Posterior vena cava (tissue), 2 donors: ENCODE measurements at regions not wholly inside any gene's neighbourhood (a gene's known extent, or its start where the extent isn't known, plus 50 kb on each side); places are given as distances from the start of the nearest gene placed in this dataset.

Experiments
- DNase-seq: peaks from one replicate; pipeline ENCODE4 v3.0.0-alpha.2; 2020; ENCODE audit warnings: low spot score
- intact Hi-C, 2 donors: fragments of 100-400 bp; cut with DNase I; formaldehyde crosslinking; loops; one replicate each; pipeline versions ENCODE4 v1.14.1 to v1.14.2; 2022 to 2023
- donor health status: DM: yes; HTN: yes; CAD: no.
- donor health status: DM: yes; HTN: yes; CAD: no.

GRCh38 chr21:29436143-29436542 lies 137.4 kb downstream of the BACH1 start:
- intact Hi-C loops = no loop called here
- no peak for DNase-seq

GRCh38 chr21:29436650-29437049 lies 137.9 kb downstream of the BACH1 start:
- intact Hi-C loops = no loop called here
- no peak for DNase-seq

GRCh38 chr21:29441651-29442050 lies 142.9 kb downstream of the BACH1 start:
- intact Hi-C loops = no loop called here

GRCh38 chr21:29443411-29444010 lies 144.8 kb downstream of the BACH1 start:
- DNase-seq = no peak
- intact Hi-C loops = no loop called here

More at GRCh38 chr21:29441651-29442050, 142.9 kb downstream of the BACH1 start:
- no peak for DNase-seq

- intact Hi-C loops = no loop called here
- DNase-seq = no peak
Measured at GRCh38 chr21:29448766-29449165, 150.0 kb downstream of the BACH1 start.

DNA sequence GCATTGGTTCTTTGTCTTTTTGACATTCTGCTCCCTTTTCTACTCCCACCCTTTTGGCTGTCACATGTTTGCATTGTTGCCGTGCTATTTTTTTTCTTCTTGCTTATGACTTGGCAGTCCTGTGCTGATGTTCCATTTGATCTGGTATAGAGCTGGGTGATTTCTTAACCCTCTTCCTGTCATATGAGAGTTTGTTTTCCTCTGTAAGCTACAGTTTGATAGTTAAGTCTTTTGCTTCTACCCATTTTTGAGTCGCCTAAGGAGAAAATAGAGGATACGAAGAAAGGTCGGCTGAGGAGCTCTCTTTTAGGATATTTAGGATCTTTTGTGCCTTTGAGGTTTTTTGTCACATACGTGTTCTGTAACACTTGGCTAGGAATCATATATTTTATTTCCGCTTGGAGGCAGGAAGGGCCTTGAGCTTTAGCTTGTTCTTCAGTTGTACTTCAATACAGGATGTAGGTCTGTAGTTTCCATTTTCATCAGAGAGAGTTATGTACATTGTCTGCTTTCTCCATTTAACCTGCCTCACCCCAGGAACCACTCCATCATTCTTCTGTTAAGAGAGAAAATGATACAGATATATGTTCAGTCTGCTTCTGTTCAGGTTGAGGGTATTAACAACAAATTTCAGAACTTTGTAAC lies 150.7 kb downstream of the BACH1 start:
- DNase-seq = no peak
- intact Hi-C loops = no loop called here

GRCh38 chr21:29450058-29450457 lies 151.3 kb downstream of the BACH1 start:
- intact Hi-C loops = no loop called here
- no peak for DNase-seq

GRCh38 chr21:29453511-29453910 lies 154.8 kb downstream of the BACH1 start:
- intact Hi-C loops = no loop called here
- DNase-seq = no peak

- no peak for DNase-seq
- intact Hi-C loops = no loop called here
Measured at GRCh38 chr21:29454179-29454578, 155.5 kb downstream of the BACH1 start.

DNA sequence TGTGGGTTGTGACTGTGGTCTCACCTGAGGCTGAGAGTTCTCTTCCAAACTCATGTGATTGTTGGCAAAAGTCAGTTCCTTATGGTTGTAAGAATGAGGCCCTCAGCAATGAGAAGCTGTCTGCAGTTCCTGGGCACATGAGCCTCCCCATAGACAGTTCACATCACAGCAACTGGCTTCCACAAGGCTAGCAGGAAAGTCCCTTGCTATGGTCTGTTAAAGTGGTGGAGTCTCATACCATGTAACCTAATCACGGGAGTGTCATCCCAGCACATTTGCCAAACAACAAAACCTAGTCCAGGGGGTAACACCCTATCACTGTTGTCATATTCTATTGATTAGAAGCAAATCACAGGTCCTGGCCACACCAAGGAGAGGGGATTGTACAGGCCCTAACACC lies 163.8 kb downstream of the BACH1 start:
- intact Hi-C loops = no loop called here
- no peak for DNase-seq

GRCh38 chr21:29465546-29465945 lies 166.8 kb downstream of the BACH1 start:
- DNase-seq = no peak

DNA sequence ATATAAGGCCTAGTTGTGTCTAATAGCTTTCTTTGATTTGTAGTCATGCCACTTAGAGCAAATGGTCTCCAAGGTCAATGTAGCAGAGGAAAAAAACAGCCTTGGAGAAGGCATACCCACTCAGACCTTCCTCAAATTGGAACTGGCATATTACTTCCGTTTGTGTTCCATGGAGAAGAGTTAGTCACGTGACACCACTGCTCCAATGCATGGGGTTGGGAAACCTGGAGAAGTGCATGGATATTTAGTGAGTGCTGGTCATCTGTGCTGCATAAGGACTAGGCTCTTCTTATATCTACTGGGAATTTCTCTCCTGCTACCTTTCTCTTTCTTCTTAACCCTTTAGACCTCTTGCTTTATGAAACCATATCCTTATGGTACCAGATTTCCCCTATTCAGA lies 167.8 kb downstream of the BACH1 start:
- DNase-seq = no peak
- intact Hi-C loops = no loop called here

More at GRCh38 chr21:29465546-29465945, 166.8 kb downstream of the BACH1 start:
- intact Hi-C loops = no loop called here

GRCh38 chr21:29470397-29470796 lies 171.7 kb downstream of the BACH1 start:
- intact Hi-C loops = loop anchor here in 1 of 2 donors (10.0 kb wide), 1 partner anchor 94 kb away; no protein-coding TSS in a partner anchor
- DNase-seq = no peak

- intact Hi-C loops = loop anchor here in 1 of 2 donors (10.0 kb wide), 1 partner anchor 91 kb away; no protein-coding TSS in a partner anchor
- no peak for DNase-seq
Measured at GRCh38 chr21:29473808-29474207, 175.1 kb downstream of the BACH1 start.

DNA sequence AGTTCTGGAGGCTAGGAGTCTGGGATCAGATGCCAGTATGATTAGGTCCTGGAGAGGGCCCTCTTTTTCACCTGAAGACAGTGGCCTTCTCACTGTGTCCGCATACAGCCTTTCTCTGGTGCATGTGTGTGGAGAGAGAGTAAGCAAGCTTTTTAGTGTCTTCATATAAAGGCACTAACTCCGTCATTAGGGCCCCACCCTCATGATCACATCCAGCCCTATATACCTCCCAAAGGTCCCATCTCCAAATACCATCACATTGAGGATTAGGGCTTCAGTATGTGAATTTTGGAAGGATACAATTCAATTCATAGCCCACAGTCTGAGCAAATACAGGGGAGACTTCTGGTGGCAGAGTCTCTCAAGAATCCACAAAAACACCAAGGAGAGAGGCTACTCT lies 176.6 kb downstream of the BACH1 start:
- DNase-seq = no peak
- intact Hi-C loops = loop anchor here (5.0 to 10.0 kb wide), 2 partner anchors 89 to 372 kb away; no protein-coding TSS in a partner anchor

DNA sequence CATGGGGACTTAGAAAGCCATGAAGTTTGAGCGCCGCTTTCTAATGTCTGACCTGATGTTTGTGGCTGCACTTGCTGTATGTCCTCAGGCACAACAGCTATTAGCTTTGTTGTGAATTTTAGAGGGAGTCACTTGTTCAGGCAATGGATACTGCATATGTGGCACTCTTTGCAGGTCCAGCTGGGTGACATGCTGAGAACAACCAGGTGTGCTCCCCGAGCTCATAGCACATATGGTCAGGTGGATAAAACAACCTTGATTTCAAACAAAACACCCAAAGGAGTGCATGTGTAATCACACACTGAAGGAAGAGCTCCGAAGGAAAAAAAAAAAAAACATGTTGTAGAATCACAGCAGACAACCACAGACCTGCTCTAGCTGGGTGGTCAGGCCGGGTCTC lies 178.6 kb downstream of the BACH1 start:
- DNase-seq = no peak
- intact Hi-C loops = loop anchor here (5.0 to 10.0 kb wide), 2 partner anchors 87 to 370 kb away; no protein-coding TSS in a partner anchor

DNA sequence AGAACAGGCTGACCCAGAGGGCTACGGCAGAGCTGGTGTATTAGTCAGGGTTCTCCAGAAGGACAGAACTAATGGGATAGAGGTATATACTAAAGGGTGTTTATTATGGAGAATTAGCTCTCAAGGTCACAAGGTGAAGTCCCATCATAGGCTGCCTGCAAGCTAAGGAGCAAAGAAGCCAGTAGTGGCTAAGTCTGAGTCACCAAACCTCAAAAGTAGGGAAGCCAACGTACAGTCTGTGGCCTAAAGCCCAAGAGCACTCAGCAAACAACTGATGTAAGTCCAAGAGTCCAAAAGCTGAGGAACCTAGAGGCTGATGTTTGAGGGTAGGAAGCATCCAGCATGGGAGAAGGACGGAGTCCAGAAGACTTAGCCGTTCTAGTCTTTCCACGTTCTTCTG lies 179.2 kb downstream of the BACH1 start:
- intact Hi-C loops = loop anchor here (5.0 to 10.0 kb wide), 2 partner anchors 87 to 369 kb away; no protein-coding TSS in a partner anchor
- no peak for DNase-seq

DNA sequence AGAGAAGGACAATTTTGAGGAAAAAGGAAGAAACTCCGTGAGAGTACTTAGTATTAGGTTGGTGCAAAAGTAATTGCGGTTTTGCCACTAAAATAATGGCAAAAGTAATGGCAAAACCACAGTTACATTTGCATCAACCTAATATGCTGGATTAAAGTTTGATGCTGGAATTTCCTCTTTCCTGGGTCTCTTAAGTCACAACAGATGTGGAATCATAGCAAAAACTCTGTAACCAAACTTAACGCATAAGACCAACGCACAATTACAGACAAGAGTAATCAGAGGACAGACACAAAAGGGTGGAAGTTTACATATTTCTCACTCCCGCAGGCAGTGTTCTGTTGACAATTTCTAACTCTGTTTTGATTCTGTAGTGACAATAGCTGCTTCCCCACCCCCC lies 182.4 kb downstream of the BACH1 start:
- intact Hi-C loops = no loop called here

GRCh38 chr21:29481641-29482040 lies 182.9 kb downstream of the BACH1 start:
- intact Hi-C loops = no loop called here
- DNase-seq = no peak

More for the DNA sequence above, 182.4 kb downstream of the BACH1 start:
- DNase-seq = no peak

GRCh38 chr21:29486306-29486807 lies 187.6 kb downstream of the BACH1 start:
- no peak for DNase-seq
- intact Hi-C loops = no loop called here
